HL-60/S4 treated with retinoic acid at 250 ng/mL for 4 days and 3 days (cell line): ENCODE measurements at regions not wholly inside any gene's neighbourhood (a gene's known extent, or its start where the extent isn't known, plus 50 kb on each side); places are given as distances from the start of the nearest gene placed in this dataset.
"Not testable (repeated sequence)": the region's sequence is repeated elsewhere in the genome, so short reads cannot be mapped to it uniquely, and the experiment has no call there.

Source experiments
- in situ Hi-C: fragments of 300-500 bp; cut with MboI; formaldehyde crosslinking; loops from 2 replicates; pipeline ENCODE4 v1.7.0; 2022; ENCODE audit warnings: low sequenced_read_pairs

- in situ Hi-C loops: loop anchor here (25.0 kb wide), 1 partner anchor 714 kb away; the partner anchor contains the start of gene NUAK1
Measured at GRCh38 chr12:105423237-105423636, 92.7 kb downstream of the C12orf75 start.

- in situ Hi-C loops: loop anchor here (25.0 kb wide), 1 partner anchor 713 kb away; the partner anchor contains the start of gene NUAK1
Measured at GRCh38 chr12:105423921-105424320, 93.4 kb downstream of the C12orf75 start.

- in situ Hi-C loops: no loop called here
Measured at GRCh38 chr12:105425254-105426174, 95.0 kb downstream of the C12orf75 start.

- in situ Hi-C loops: no loop called here
Measured at GRCh38 chr12:105426766-105427165, 96.3 kb downstream of the C12orf75 start.

- in situ Hi-C loops: no loop called here
Measured at GRCh38 chr12:105427883-105428282, 97.4 kb downstream of the C12orf75 start.

- in situ Hi-C loops: no loop called here
Measured at GRCh38 chr12:105428793-105429395, 98.4 kb downstream of the C12orf75 start.

- in situ Hi-C loops: no loop called here
Measured at GRCh38 chr12:105429511-105429910, 99.0 kb downstream of the C12orf75 start.

GRCh38 chr12:105431537-105432100 is 101.1 kb downstream of the C12orf75 start:
- in situ Hi-C loops: no loop called here

GRCh38 chr12:105433804-105434203 is 103.3 kb downstream of the C12orf75 start:
- in situ Hi-C loops: no loop called here

- in situ Hi-C loops: no loop called here
Measured at GRCh38 chr12:105436636-105437035, 106.1 kb downstream of the C12orf75 start.

GRCh38 chr12:105440037-105440664 is 109.7 kb downstream of the C12orf75 start:
- in situ Hi-C loops: no loop called here

GRCh38 chr12:105443802-105444652 is 113.5 kb downstream of the C12orf75 start:
- in situ Hi-C loops: no loop called here

- in situ Hi-C loops: no loop called here
Measured at GRCh38 chr12:105444653-105445102, 114.2 kb downstream of the C12orf75 start.

GRCh38 chr12:105445249-105445648 is 114.8 kb downstream of the C12orf75 start:
- in situ Hi-C loops: no loop called here

GRCh38 chr12:105445649-105446048 is 115.2 kb downstream of the C12orf75 start:
- in situ Hi-C loops: no loop called here

- in situ Hi-C loops: not testable (repeated sequence)
Measured at GRCh38 chr12:105446460-105446859, 116.0 kb downstream of the C12orf75 start.

- in situ Hi-C loops: no loop called here
Measured at GRCh38 chr12:105449431-105449830, 118.9 kb downstream of the C12orf75 start.

GRCh38 chr12:105451211-105451610 is 120.7 kb downstream of the C12orf75 start:
- in situ Hi-C loops: no loop called here

GRCh38 chr12:105451798-105452197 is 121.3 kb downstream of the C12orf75 start:
- in situ Hi-C loops: no loop called here

GRCh38 chr12:105453316-105453715 is 122.8 kb downstream of the C12orf75 start:
- in situ Hi-C loops: no loop called here
